Neural progenitor cell (in vitro differentiated cells): ENCODE measurements at regions not wholly inside any gene's neighbourhood (a gene's known extent, or its start where the extent isn't known, plus 50 kb on each side); places are given as distances from the start of the nearest gene placed in this dataset.

Experiments used
- DNase-seq: peaks from one replicate; pipeline ENCODE4 v3.0.0-alpha.2; 2016; ENCODE audit warnings: low spot score
- H2AFZ ChIP-seq: fragments of 200-600 bp; sonication (generic); replicated peaks from 2 replicates; pipeline ENCODE4 v1.6.1; 2016; ENCODE audit warnings: antibody characterized with exemption
- H3F3A ChIP-seq: fragments of 200-600 bp; sonication (generic); 2 replicates; pipeline ENCODE4 v1.6.1; 2016; ENCODE audit warnings: antibody characterized with exemption, low read depth
- H3K27ac ChIP-seq: fragments of 200-600 bp; sonication (generic); 2 replicates; pipeline ENCODE4 v1.5.1; 2016; ENCODE audit warnings: mild to moderate bottlenecking
- H3K27me3 ChIP-seq: fragments of 200-600 bp; sonication (generic); 2 replicates; pipeline ENCODE4 v1.6.1; 2016; ENCODE audit warnings: mild to moderate bottlenecking, moderate library complexity
- H3K36me3 ChIP-seq: fragments of 200-600 bp; sonication (generic); 2 replicates; pipeline ENCODE4 v1.5.1; 2016
- H3K4me1 ChIP-seq: fragments of 200-600 bp; sonication (generic); 2 replicates; pipeline ENCODE4 v1.6.1; 2016; ENCODE audit warnings: mixed run types
- H3K4me2 ChIP-seq: fragments of 200-600 bp; sonication (generic); 2 replicates; pipeline ENCODE4 v1.6.1; 2016
- H3K4me3 ChIP-seq: fragments of 200-600 bp; sonication (generic); 2 replicates; pipeline ENCODE4 v1.5.1; 2016
- H3K79me2 ChIP-seq: fragments of 200-600 bp; sonication (generic); 2 replicates; pipeline ENCODE4 v1.6.1; 2016; ENCODE audit warnings: low read depth
- H3K9ac ChIP-seq: fragments of 200-600 bp; sonication (generic); 2 replicates; pipeline ENCODE4 v1.6.1; 2016
- H3K9me3 ChIP-seq: fragments of 200-600 bp; sonication (generic); 2 replicates; pipeline ENCODE4 v1.5.1; 2016; ENCODE audit warnings: low read depth
- H4K20me1 ChIP-seq: fragments of 200-600 bp; sonication (generic); 2 replicates; pipeline ENCODE4 v1.6.1; 2016; ENCODE audit warnings: low read depth
- H3K27ac Mint-ChIP-seq: 3 replicates; pipeline ENCODE4 v1.8.0; 2021; ENCODE audit warnings: mixed read lengths
- H3K27me3 Mint-ChIP-seq: 2 replicates; pipeline ENCODE4 v1.8.0; 2022; ENCODE audit warnings: low read depth, mild to moderate bottlenecking, inconsistent platforms, moderate library complexity, mixed read lengths; ENCODE audit not compliant: insufficient read depth
- H3K36me3 Mint-ChIP-seq: 3 replicates; pipeline ENCODE4 v1.8.0; 2021; ENCODE audit warnings: mixed read lengths
- H3K4me1 Mint-ChIP-seq: 3 replicates; pipeline ENCODE4 v1.8.0; 2021; ENCODE audit warnings: mixed read lengths
- H3K4me3 Mint-ChIP-seq: 3 replicates; pipeline ENCODE4 v1.8.0; 2021; ENCODE audit warnings: mild to moderate bottlenecking, moderate library complexity, mixed read lengths
- H3K9me3 Mint-ChIP-seq: 3 replicates; pipeline ENCODE4 v1.8.0; 2020; ENCODE audit warnings: mixed read lengths
- EZH2 ChIP-seq: fragments of 200-600 bp; sonication (generic); IDR thresholded peaks from 2 replicates; pipeline ENCODE4 v1.6.1; 2017; ENCODE audit warnings: antibody characterized with exemption, mild to moderate bottlenecking, moderate library complexity
- EZH2phosphoT487 ChIP-seq: fragments of 200-600 bp; sonication (generic); IDR thresholded peaks from 2 replicates; pipeline ENCODE4 v1.6.1; 2017; ENCODE audit warnings: antibody characterized with exemption
- TF ChIP-seq, protein P1 (sequence below): fragments of 200-600 bp; sonication (generic); IDR thresholded peaks from 2 replicates; pipeline ENCODE4 v1.5.1; 2017; ENCODE audit warnings: antibody characterized with exemption, mild to moderate bottlenecking

DNA sequence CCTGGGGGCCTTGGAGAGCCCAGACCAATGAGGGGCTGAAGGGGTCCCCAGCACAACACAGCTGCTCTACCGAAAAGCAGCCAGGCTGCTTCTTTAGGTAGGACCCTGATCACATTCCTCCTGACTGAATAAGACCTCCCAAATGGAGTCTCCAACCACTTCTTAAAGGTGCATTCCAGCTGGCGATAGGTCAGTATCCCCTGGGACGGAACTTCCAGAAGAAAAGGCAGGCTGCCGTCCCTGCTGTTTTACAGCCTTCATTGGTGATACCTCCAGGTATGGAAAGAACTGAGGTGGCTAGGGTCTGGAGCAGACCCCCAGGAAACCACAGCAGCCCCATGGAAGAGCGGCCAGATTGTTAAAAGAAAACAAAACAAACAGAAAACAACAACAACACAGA is 340.6 kb downstream of the BTG1 start:
- no peaks in the 10 kb centered on the region for H3F3A ChIP-seq
- no peak overlapping the region for H3K4me2 ChIP-seq
- no peak overlapping the region for H3K4me3 ChIP-seq
- H3K4me1 Mint-ChIP-seq, result no peaks in the 10 kb centered on the region
- H3K27ac Mint-ChIP-seq, result no peak overlapping the region
- peaks cover 20% of the 10 kb centered on the region for H3K9me3 Mint-ChIP-seq
- H3K36me3 Mint-ChIP-seq, result no peaks in the 10 kb centered on the region
- no peaks in the 10 kb centered on the region for H3K4me1 ChIP-seq
- H3K36me3 ChIP-seq, result no peaks in the 10 kb centered on the region
- no peaks in the 10 kb centered on the region for H3K27me3 Mint-ChIP-seq
- H3K9me3 ChIP-seq, result no peaks in the 10 kb centered on the region
- H3K4me3 Mint-ChIP-seq, result no peak overlapping the region
- H3K27ac ChIP-seq, result no peak overlapping the region
- no peaks in the 10 kb centered on the region for H3K79me2 ChIP-seq
- TF ChIP-seq EZH2, result no peak
- TF ChIP-seq, protein P1, sequence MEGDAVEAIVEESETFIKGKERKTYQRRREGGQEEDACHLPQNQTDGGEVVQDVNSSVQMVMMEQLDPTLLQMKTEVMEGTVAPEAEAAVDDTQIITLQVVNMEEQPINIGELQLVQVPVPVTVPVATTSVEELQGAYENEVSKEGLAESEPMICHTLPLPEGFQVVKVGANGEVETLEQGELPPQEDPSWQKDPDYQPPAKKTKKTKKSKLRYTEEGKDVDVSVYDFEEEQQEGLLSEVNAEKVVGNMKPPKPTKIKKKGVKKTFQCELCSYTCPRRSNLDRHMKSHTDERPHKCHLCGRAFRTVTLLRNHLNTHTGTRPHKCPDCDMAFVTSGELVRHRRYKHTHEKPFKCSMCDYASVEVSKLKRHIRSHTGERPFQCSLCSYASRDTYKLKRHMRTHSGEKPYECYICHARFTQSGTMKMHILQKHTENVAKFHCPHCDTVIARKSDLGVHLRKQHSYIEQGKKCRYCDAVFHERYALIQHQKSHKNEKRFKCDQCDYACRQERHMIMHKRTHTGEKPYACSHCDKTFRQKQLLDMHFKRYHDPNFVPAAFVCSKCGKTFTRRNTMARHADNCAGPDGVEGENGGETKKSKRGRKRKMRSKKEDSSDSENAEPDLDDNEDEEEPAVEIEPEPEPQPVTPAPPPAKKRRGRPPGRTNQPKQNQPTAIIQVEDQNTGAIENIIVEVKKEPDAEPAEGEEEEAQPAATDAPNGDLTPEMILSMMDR, result no peak
- no peak for TF ChIP-seq EZH2phosphoT487
- H2AFZ ChIP-seq, result no peak overlapping the region
- no peaks in the 10 kb centered on the region for H3K27me3 ChIP-seq
- DNase-seq, result no peak
- no peak overlapping the region for H3K9ac ChIP-seq
- no peaks in the 10 kb centered on the region for H4K20me1 ChIP-seq

DNA sequence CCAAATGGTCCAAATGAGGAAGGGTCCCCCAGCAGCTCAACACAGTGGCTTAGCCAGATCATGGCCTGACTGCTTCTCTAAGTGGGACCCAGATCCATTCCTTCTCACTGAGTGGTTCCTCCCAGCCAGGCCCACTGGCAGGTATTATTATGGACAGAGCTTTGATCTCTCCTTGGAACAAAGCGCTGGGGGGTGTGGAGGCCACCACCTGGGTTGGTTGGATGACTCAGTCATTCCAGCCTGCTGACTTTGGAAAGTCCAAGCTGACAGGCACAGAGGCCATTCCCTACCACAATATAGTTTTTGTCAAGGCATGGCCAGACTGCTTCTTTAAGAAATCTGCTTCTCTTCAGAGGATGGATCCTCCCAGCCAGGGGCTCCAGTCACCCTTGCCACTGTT is 341.1 kb downstream of the BTG1 start:
- H3F3A ChIP-seq, result no peaks in the 10 kb centered on the region
- H3K9me3 Mint-ChIP-seq, result peaks cover 20% of the 10 kb centered on the region

DNA sequence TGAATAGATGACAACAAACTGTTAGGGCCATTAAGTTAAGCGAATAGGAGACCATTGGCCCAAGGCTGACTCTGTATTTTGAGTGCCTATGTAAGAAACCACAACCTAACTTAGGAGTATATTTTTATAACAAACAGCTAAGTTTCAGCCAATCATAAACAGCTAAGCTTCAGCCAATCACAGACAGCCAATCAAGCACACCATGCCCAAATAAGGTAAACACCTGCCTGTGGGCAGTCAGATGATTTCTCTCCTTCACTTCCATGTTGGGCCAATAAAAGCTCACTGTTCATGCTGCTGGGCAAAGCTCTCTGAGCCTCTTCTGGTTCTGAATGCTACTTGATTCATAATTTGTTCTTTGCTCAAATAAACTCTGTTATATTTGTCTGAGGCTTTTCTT is 344.6 kb downstream of the BTG1 start:
- no peaks in the 10 kb centered on the region for H3K9me3 ChIP-seq
- no peaks in the 10 kb centered on the region for H3F3A ChIP-seq
- no peaks in the 10 kb centered on the region for H3K4me1 ChIP-seq
- Mint-ChIP-seq H3K9me3 (peaks cover 6% of the 10 kb centered on the region), H3K27ac (no peak overlapping the region), H3K27me3 (no peaks in the 10 kb centered on the region), H3K4me1 (peaks cover 4% of the 10 kb centered on the region), H3K36me3 (no peaks in the 10 kb centered on the region), H3K4me3 (no peak overlapping the region)
- TF ChIP-seq, protein P1, result no peak
- TF ChIP-seq EZH2phosphoT487 (no peak), EZH2 (no peak)
- H4K20me1 ChIP-seq, result no peaks in the 10 kb centered on the region
- no peak overlapping the region for H3K4me2 ChIP-seq
- no peaks in the 10 kb centered on the region for H3K27me3 ChIP-seq
- no peak overlapping the region for H3K9ac ChIP-seq
- H2AFZ ChIP-seq, result no peak overlapping the region
- DNase-seq, result no peak
- H3K79me2 ChIP-seq, result no peaks in the 10 kb centered on the region
- H3K27ac ChIP-seq, result no peak overlapping the region
- H3K36me3 ChIP-seq, result no peaks in the 10 kb centered on the region
- H3K4me3 ChIP-seq, result no peak overlapping the region

More for the DNA sequence above, 341.1 kb downstream of the BTG1 start:
- no peaks in the 10 kb centered on the region for H3K9me3 ChIP-seq
- no peaks in the 10 kb centered on the region for H3K27me3 ChIP-seq
- H3K36me3 ChIP-seq, result no peaks in the 10 kb centered on the region
- no peaks in the 10 kb centered on the region for H4K20me1 ChIP-seq
- TF ChIP-seq EZH2phosphoT487 (no peak), EZH2 (no peak)
- TF ChIP-seq, protein P1, result no peak
- H3K79me2 ChIP-seq, result no peaks in the 10 kb centered on the region
- H2AFZ ChIP-seq, result no peak overlapping the region
- H3K27me3 Mint-ChIP-seq, result no peaks in the 10 kb centered on the region
- no peaks in the 10 kb centered on the region for H3K4me1 ChIP-seq
- DNase-seq, result no peak
- H3K4me3 Mint-ChIP-seq, result no peak overlapping the region
- H3K4me2 ChIP-seq, result no peak overlapping the region
- no peak overlapping the region for H3K9ac ChIP-seq
- no peak overlapping the region for H3K27ac ChIP-seq
- no peak overlapping the region for H3K27ac Mint-ChIP-seq
- H3K4me3 ChIP-seq, result no peak overlapping the region
- H3K36me3 Mint-ChIP-seq, result no peaks in the 10 kb centered on the region
- H3K4me1 Mint-ChIP-seq, result no peaks in the 10 kb centered on the region

DNA sequence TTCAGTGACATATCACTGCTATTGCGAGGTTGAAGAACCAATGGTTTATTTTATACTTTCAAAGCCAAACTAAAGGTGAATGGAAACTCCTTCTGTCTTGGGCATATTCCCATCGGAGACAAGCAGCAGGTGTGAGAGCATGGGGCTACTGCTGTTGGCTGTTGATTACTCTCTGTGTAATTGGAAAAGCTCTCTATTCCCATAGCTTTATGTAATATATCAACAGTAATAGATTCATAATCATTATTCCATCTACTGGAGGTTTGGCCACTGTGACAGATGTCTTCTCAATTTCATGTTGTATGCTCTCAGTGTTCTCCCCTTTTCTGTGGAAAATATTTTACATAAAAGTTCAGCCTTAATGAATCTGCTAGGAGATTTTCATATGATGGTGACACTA is 352.0 kb downstream of the BTG1 start:
- no peak for TF ChIP-seq EZH2
- TF ChIP-seq EZH2phosphoT487, result no peak
- TF ChIP-seq, protein P1, result no peak
- Mint-ChIP-seq H3K9me3 (no peaks in the 10 kb centered on the region), H3K4me1 (peaks cover 4% of the 10 kb centered on the region), H3K27me3 (no peaks in the 10 kb centered on the region), H3K36me3 (no peaks in the 10 kb centered on the region), H3K4me3 (no peak overlapping the region), H3K27ac (no peak overlapping the region)
- no peak for DNase-seq
- H3K9me3 ChIP-seq, result no peaks in the 10 kb centered on the region
- H3K4me2 ChIP-seq, result no peak overlapping the region
- no peak overlapping the region for H3K4me3 ChIP-seq
- H3K27me3 ChIP-seq, result no peaks in the 10 kb centered on the region
- H3K4me1 ChIP-seq, result peaks cover 6% of the 10 kb centered on the region
- H3F3A ChIP-seq, result no peaks in the 10 kb centered on the region
- H3K27ac ChIP-seq, result no peak overlapping the region
- no peaks in the 10 kb centered on the region for H4K20me1 ChIP-seq
- H3K9ac ChIP-seq, result no peak overlapping the region
- H3K36me3 ChIP-seq, result no peaks in the 10 kb centered on the region
- no peak overlapping the region for H2AFZ ChIP-seq
- H3K79me2 ChIP-seq, result no peaks in the 10 kb centered on the region
